ENCODE measurements at regions not wholly inside any gene's neighbourhood (a gene's known extent, or its start where the extent isn't known, plus 50 kb on each side); places are given as distances from the start of the nearest gene placed in this dataset.
"Not testable (repeated sequence)": the region's sequence is repeated elsewhere in the genome, so short reads cannot be mapped to it uniquely, and the experiment has no call there.

GRCh38 chr1:4066860-4067599 is 167.0 kb upstream of the C1orf174 start:
- DNase-seq (ENCODE audit: low spot score): no peak

DNA sequence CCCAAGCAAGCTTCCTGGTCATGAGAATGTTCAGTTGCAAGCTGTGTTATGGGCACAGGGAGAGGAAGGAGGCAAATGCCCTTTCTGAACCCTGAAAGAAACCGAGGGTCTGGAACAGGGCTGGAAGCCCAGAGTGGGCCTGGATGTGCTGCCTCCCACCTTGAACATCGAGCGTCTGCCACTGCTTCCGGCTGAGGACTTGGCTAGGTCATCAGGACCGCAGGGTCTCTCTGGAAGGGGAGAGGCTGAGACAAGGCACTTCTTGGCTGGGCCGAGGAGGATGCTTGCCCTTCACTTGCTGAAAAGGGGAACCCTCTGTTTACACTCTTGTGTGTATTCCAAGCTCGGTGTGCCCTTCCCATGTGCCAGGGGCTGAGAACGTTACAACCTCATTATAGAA is 168.0 kb upstream of the C1orf174 start:
- no peak for DNase-seq (ENCODE audit: low spot score)

DNA sequence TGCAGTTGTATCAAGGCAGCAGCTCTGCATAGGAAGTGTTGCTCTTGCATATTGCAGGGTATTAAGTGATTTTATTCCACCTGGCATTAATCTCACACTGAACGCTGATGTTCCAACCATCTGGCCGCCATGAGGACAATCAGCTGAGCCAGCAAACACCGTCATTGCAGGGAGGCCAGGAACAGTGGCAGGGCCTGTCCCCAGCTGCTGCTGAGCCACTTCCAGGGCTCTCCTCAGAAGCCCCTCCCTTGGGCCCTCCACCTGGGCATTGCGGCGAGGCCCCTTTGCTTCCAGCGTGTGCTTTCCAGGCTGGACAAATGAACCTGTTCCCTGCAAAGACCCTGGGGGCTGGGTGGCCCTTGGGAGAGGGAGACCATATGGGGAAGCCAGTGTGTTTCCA is 171.6 kb upstream of the C1orf174 start:
- no peak for DNase-seq (ENCODE audit: low spot score)

GRCh38 chr1:4072481-4073153 is 172.5 kb upstream of the C1orf174 start:
- no peak for DNase-seq (ENCODE audit: low spot score)

GRCh38 chr1:4075436-4076225 is 175.6 kb upstream of the C1orf174 start:
- DNase-seq (ENCODE audit: low spot score): no peak

- DNase-seq (ENCODE audit: low spot score): no peak
Measured at GRCh38 chr1:4076346-4076745, 176.3 kb upstream of the C1orf174 start.

GRCh38 chr1:4078091-4078962 is 178.3 kb upstream of the C1orf174 start:
- not testable (repeated sequence) for DNase-seq (ENCODE audit: low spot score)

DNA sequence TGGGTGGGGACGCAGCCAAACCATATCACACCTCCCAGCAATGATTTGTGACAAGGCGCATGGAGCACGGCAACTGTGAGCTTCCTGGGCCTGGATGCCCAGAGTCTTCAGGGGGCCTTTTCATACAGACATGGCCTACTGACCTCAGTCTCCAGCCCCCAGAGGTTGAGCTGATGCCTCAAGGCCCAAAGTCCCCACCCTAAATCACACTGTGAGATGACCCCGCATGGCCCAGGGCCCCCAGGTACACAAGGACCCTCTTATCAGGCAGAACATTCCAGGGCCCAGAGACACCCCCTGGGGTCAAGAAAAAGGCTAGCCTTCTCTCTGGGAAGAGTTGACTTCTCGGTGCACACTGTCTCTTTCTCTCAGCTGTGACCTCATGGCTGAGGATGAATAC is 179.7 kb upstream of the C1orf174 start:
- DNase-seq (ENCODE audit: low spot score): no peak

DNA sequence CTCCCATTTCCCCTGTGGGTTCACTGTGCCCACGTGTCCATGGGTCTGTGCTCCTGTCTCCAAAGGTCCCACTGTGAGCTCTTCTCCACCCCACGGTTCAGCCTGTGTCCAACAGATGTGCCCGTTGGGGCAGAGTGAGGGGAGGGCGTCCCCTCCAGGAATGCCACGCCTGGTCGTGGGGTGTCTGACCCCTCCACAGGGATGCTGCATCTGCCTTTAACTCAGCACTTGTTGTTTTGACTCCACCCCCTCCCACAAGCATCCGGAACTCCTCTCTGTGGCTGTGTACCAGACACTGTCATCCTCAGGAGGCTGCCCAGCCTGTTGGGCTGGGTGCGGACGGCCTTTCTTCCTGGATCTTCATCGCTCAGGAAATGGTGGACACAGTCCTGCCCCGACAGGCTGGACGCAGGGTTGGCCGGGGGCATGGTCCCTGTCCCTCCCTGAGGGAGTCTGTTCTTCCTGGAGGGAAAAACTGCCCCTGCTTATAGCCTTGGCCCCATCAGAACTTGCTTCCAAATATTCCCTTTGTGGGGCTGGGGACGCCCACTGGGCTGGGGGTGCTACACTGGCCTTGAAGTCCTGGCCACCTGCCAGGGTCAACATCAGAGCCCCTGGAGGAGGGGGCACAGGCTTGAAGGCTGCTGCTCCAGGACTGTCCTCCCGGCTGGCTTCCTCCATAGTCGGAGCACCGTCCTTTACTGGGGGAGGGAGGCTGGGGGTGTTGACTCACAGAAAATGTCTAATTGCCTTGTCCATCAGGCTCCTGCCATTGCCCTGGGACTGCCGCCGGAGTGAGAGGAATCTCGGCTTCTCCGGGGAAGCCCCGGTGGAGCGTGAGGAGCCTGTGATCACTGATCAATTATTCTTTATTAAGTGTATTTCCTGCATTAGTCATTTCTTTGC is 182.0 kb upstream of the C1orf174 start:
- no peak for DNase-seq (ENCODE audit: low spot score)

DNA sequence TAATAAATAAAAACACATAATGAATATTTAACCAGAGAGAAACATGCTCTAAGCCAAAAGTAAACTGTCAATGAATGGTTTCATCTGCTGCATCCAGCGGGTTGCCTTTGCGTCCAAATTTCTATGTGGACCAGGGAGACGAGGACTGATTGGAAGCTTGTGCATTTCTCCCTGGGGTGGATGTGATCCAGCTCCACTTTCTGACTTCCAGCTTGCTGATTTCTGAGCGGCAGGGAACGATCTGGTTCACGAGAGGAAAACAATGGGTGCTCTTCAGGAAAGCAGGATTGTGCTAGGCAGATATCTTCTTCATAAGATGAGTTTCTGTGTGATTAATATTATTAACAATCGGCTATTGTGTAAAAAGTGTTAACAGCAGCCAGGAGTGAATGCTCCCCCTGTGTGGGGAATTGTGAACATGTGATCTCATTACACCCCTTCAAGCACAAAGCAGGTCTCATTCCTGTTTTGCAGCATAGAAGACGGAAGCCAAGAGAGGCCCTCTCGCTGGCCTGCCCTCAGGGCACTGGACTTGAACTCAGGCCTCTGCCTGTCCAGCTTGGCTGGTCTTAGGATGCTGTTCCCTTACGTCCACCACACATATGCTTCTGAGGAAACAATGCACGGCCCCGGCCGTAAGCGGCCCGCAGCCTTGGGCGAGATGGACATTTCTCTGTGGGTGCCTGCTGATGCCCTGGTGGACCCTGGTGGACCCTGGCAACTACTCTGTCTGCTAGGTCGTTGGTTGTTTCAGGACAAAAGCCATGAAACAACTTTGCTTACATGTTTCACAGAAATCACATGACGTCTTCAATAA is 183.4 kb upstream of the C1orf174 start:
- DNase-seq (ENCODE audit: low spot score): no peak

- DNase-seq (ENCODE audit: low spot score): no peak
Measured at GRCh38 chr1:4084048-4084431, 184.0 kb upstream of the C1orf174 start.

GRCh38 chr1:4084446-4084845 is 184.4 kb upstream of the C1orf174 start:
- DNase-seq (ENCODE audit: low spot score): no peak

GRCh38 chr1:4084896-4085295 is 184.8 kb upstream of the C1orf174 start:
- no peak for DNase-seq (ENCODE audit: low spot score)

GRCh38 chr1:4085546-4085945 is 185.5 kb upstream of the C1orf174 start:
- DNase-seq (ENCODE audit: low spot score): no peak

DNA sequence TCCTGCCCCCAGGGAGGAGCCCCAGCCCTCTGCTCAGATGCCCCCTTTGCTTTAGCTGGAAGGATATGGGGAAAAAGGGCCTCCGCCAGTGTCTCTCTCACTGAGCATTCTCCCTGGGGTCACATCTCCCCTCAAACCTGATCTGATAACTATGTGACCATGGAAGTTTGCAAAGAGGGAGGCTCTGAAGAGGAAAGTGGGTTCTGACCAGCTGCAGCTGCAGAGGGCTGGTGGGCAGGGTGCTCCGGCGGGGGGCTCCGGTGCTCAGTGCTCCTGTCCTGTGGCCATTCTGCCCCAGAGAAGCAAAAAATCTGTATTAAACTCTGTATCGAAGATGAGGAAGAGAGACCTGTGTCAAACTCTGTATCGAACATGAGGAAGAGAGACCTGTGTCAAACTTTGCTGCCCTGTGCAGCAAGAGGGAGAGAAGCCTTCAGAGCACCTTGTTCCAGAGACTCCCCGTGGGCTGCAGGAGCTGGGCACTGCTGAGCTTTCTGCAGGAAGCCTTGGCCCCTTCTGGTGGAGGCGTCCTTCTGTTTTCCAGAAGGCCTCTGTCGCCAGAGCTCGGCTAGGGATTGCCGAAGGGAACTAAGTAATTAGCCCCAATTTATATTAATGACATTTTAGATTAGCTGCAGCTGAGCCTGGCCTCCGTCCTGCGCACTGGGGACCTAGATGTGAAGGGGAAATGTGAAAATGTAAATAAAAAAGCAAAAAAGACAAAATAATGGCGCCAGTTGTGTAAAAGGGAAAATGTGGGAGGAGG is 186.2 kb upstream of the C1orf174 start:
- DNase-seq (ENCODE audit: low spot score): no peak

GRCh38 chr1:4086921-4087320 is 186.8 kb upstream of the C1orf174 start:
- no peak for DNase-seq (ENCODE audit: low spot score)

GRCh38 chr1:4087530-4088420 is 187.7 kb upstream of the C1orf174 start:
- no peak for DNase-seq (ENCODE audit: low spot score)

- DNase-seq (ENCODE audit: low spot score): no peak
Measured at GRCh38 chr1:4088676-4089075, 188.6 kb upstream of the C1orf174 start.

Data from CD4-positive, alpha-beta T cell treated with Interleukin-2 at 100 ng/mL for 4 hours (primary cell).